HG03066 (cell line): ENCODE measurements at regions not wholly inside any gene's neighbourhood (a gene's known extent, or its start where the extent isn't known, plus 50 kb on each side); places are given as distances from the start of the nearest gene placed in this dataset.

Experiments
- ATAC-seq: cut with Tn5 transposase; IDR thresholded peaks from one replicate; pipeline ENCODE4 v1.9.1; 2021; ENCODE audit warnings: low read depth; ENCODE audit not compliant: unreplicated experiment

DNA sequence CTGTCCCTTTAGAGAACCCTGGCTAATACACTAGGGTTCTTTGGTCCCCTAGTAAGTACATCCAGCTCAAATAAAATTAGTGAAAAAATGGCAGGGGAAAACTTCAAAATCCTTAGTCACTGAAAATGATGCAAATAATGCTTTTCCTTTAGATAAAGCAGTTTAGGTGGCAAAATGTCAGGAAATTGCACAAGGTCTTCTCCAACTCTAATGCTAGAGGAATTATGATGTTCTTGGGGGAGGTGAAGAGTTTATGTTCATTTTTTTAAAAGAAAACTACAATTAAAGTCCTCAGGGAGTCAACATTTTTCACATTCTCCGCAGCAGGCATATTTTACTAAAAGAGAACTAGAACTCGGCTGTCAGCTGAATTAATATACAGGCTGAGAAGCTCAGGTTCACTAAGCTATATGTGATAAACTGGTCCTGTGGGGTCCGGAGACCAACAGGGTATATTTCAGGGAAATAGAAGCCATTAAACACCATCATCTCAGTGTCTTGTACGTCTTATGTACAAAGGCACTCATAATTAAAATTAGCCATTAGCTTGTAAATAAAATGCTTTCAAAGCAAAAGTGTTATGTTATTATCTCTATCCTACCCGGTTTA lies 1164.7 kb upstream of the AUTS2 start:
- ATAC-seq: no peak

GRCh38 chr7:68434857-68435256 lies 1163.4 kb upstream of the AUTS2 start:
- no peak for ATAC-seq

- no peak for ATAC-seq
These were observed 1160.3 kb upstream of the AUTS2 start for GRCh38 chr7:68438016-68438415.

- no peak for ATAC-seq
These were observed 1159.5 kb upstream of the AUTS2 start for GRCh38 chr7:68438811-68439210.

GRCh38 chr7:68439897-68440296 lies 1158.4 kb upstream of the AUTS2 start:
- ATAC-seq: no peak

- ATAC-seq: no peak
These were observed 1157.4 kb upstream of the AUTS2 start for GRCh38 chr7:68440866-68441265.

GRCh38 chr7:68441645-68442044 lies 1156.6 kb upstream of the AUTS2 start:
- ATAC-seq: no peak

GRCh38 chr7:68442931-68443631 lies 1155.2 kb upstream of the AUTS2 start:
- ATAC-seq: no peak

DNA sequence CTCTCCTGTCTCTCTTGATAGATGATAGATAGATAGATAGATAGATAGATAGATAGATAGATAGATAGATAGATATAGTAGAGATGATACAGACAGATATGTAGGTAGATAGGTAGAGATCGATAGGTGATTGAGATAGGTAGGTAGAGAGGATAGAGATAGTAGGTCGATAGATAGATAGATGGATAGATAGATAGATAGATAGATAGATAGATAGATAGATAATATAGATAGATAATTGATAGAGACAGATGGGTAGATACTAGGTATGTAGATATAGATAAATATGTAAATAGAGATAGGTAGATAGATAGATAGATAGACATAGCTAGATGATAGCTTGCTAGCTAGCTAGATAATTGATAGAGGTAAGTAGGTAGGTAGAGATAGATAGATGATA lies 1154.2 kb upstream of the AUTS2 start:
- ATAC-seq: no peak

- no peak for ATAC-seq
These were observed 1153.3 kb upstream of the AUTS2 start for GRCh38 chr7:68444956-68445355.

DNA sequence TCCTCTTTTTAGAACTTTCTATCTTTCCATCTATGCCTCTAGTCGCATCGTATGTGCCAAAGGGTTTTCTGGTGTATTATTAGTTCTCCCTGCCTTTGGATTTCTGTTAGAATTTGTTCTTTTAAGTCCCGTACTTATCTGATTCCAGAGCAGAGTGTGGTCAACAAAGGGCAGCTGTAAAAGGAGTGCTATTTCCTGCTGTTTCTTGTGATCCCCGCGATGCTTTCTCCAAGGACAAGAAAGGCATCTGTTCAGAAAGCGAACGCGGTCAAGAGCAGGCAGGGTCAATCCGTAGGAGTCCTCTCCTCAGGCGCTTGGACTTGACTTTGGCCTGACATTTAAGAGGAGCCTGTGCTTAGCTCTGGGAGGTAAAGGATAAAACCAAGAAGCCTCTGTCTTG lies 1152.1 kb upstream of the AUTS2 start:
- ATAC-seq: no peak

DNA sequence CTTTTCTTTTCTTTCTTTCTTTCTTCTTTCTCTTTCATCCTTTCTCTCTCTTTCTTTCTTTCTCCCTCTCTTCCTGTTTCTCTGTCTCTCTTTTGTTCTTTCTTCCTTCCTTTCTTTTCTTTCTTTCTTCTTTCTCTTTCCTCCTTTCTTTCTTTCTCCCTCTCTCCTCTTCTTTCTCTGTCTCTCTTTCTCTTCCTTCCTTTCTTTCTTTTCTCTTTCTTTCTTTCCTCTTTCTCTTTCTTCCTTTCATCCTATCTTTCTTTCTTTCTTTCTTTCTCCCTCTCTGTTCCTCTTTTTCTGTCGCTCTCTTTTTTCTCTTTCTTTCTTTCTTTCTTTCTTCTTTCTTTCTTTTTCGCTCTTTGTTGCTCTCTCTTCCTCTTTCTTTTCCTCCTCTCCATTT lies 1149.2 kb upstream of the AUTS2 start:
- no peak for ATAC-seq

DNA sequence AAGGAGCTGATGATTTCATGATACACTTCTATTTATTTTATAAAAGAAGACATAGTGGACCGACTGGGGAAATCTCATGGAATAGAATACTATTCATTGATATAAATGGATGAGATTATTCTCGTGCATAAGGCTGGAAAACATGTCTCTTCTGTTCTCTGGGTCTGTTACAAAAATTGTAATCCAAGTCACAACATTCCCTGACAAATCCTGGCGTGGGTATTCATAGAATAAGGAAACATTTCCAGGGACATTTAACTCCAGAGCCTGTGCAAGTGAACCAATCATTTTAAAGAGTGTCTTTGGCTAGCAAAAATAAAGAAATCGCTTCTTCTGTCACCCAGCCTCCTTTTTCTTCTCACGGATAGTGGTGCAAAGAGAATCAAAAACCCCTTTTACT lies 1148.5 kb upstream of the AUTS2 start:
- no peak for ATAC-seq

GRCh38 chr7:68454931-68455330 lies 1143.3 kb upstream of the AUTS2 start:
- no peak for ATAC-seq

DNA sequence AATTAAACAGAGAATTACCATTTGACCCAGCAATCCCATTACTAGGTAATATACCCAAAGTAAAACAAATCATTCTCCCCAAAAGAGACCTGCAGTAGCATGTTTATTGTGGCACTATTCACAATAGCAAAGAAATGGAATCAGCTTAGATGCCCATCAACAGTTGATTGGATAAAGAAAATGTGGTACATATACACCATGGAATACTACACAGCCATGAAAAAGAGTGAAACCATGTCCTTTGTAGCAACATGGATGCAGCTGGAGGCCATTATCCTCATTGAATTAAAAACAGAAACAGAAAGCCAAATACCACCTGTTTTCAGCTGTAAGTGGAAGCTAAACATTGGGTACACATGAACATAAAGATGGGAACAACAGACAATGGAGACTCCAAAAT lies 1141.8 kb upstream of the AUTS2 start:
- ATAC-seq: no peak

DNA sequence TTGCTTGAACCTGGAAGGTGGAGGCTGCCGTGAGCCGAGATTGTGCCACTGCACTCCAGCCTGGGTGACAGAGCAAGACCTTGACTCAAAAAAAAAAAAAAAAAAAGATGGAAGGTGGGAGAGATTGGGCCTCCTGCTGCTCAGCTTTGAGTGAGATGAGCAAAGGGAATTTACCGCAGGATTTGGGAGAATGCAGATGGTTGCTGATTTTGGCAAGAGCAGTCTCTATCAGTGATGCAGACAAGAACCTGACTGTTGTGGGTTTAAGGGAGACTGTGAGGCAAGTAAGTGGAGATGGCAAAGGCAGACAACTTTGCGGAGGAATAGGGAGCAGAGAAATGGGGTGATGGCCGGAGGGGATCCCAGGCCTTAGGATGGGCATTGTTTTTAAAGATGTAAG lies 1140.8 kb upstream of the AUTS2 start:
- no peak for ATAC-seq

- ATAC-seq: no peak
These were observed 1140.0 kb upstream of the AUTS2 start for GRCh38 chr7:68458010-68458908.

DNA sequence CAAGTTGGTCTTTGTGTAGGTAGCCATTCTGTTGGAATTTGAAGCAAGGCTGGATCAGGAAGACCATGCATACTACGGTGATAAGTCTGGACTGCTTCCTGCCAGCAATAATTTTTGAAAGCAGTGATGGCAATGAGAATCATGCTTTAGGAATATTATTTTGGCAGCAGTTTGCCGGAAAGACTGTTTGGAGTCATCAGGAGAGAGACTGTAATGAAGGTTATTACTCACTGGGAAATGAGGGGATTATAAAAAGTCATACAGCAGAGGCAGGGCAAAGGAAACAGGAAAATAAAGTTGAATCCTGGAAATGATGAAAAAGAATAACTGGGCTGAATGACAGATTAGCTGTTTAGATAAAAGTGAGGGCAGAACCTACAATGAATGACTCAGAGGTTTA lies 1136.8 kb upstream of the AUTS2 start:
- no peak for ATAC-seq

DNA sequence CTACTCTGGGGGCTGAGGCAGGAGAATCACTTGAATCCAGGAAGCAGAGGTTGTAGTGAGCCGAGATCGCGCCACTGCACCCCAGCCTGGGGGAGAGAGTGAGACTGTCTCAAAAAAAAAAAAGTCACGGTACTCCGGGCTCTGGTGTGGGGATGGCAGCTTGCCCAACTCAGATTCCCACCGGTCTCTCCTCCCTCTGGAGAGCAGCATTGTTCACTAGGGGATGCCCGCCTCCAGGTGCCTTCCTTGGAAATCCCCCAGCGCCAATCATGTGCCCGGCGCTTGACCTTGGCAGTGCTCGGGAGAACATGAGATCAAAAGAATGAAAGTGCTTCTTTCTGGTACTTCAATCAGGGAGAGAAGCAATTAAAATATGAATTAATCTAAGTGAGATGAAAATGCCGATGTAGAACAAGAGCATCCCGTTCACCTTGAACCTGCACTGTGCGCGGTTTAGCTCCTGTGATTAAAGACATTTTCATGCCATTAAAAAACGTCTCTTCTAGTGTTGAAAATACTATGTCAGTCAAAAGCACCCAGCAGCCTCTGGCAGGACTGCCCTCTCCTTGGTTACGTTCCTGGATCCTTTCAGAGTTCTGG lies 1127.3 kb upstream of the AUTS2 start:
- no peak for ATAC-seq

DNA sequence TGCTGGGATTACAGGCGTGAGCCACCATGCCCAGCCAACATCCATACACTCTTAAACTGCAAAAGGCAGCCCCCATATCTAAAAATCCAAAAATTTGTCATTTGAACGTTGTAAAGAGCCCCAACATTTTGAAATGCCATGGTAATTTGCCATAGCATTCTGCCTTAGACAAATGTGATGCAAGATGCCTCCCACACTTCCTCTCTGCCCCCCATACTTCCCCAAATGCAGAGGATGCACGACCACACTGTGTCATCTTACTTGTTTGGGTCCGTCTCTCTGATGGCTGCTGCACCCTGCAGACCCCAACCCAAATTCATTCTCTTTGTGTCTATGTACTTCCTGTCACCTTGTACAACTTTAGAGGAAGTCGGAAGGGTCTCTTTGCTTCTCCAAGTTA lies 1125.6 kb upstream of the AUTS2 start:
- no peak for ATAC-seq

DNA sequence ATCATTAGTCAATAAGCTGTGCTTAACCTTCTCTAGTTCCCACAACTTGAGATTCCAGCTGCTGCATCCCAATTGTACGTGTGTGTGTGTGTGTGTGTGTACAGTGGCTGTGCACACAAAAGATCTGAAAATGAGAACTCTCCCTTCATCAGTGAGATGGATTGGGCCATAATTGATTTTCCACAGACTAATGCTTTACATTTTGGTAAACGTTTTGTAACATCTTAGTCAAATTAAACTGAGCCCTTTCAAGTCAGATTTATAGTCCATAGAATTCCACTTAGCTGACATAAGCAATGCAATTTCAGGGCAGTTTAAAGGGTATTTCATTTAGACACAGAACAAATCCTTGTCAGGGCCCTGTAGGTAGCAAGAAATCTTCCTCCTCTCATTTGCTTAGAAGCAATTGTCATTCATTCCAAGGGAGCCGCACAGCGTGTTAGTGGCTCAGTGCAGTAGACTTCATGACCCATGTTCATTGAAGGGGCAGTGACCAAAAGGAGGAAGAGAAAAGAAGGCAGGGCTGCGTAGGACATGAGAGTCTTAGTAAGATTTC lies 1123.5 kb upstream of the AUTS2 start:
- ATAC-seq: no peak
